IgD-negative memory B cell (primary cell): ENCODE measurements at regions not wholly inside any gene's neighbourhood (a gene's known extent, or its start where the extent isn't known, plus 50 kb on each side); places are given as distances from the start of the nearest gene placed in this dataset.

Experiments used
- H3K27ac Mint-ChIP-seq, 3 donors: one replicate each; pipeline ENCODE4 v1.8.0; 2020 to 2022; ENCODE audit warnings: mild to moderate bottlenecking in 3 of 3, mixed read lengths in 3 of 3, moderate library complexity in 1 of 3
- H3K27me3 Mint-ChIP-seq: one replicate; pipeline ENCODE4 v1.8.0; 2021; ENCODE audit warnings: mixed read lengths
- H3K36me3 Mint-ChIP-seq: one replicate; pipeline ENCODE4 v1.8.0; 2020; ENCODE audit warnings: mild to moderate bottlenecking, mixed read lengths
- H3K4me1 Mint-ChIP-seq, 3 donors: one replicate each; pipeline ENCODE4 v1.8.0; 2020 to 2022; ENCODE audit warnings: mixed read lengths in 3 of 3, mild to moderate bottlenecking in 1 of 3
- H3K4me3 Mint-ChIP-seq, 4 donors: one replicate each; pipeline ENCODE4 v1.8.0; 2020 to 2022; ENCODE audit warnings: mild to moderate bottlenecking in 4 of 4, mixed read lengths in 4 of 4, moderate library complexity in 3 of 4
- H3K9me3 Mint-ChIP-seq, 3 donors: one replicate each; pipeline ENCODE4 v1.8.0; 2020 to 2021; ENCODE audit warnings: mixed read lengths in 3 of 3, mild to moderate bottlenecking in 1 of 3

DNA sequence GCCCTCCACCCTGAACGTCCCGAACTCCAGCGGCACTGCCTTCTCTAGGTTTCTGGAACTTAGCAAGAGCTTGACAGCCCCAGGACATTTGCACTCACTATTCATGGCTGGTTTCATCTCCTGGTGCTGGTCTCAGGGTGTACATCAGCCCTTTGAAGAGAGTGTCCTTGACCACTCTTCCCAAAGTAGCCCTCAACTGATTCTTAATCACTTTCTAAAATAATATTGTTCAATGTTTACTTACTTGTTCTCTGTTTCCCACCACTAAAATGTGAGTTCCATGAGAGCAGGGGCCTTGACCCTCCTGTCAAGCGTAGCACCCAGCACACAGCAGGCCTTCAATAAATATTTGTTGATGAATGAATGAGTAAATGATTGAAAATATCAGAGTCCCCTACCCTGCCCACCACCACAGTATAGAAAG, 262.5 kb downstream of the RHOU start:
- H3K9me3 Mint-ChIP-seq = no peaks in the 10 kb centered on the region
- no peak overlapping the region for H3K27ac Mint-ChIP-seq
- H3K27me3 Mint-ChIP-seq = peaks cover 10% of the 10 kb centered on the region
- no peak overlapping the region for H3K4me3 Mint-ChIP-seq
- H3K36me3 Mint-ChIP-seq = no peaks in the 10 kb centered on the region
- peaks cover 0 to 8% (median 2%) of the 10 kb centered on the region in 3 donors for H3K4me1 Mint-ChIP-seq

DNA sequence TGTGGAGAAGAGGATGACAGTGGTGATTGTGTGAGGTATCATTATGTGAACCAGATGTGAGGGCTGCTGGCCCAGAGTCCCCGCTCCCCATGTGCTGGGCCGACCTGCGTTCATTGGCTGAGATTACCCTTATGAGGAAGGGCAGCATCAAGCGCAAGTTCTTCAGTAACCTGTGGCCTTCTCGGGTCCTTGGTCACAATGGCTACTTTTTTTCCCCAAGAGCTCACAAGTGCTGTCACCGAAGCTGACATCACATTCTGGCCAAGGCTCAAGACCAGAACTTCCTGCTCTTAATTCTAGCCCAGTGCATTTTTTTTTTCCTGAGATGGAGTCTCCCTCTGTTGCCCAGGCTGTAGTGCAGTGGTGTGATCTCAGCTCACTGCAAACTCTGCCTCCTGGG, 262.9 kb downstream of the RHOU start:
- H3K4me3 Mint-ChIP-seq = no peak overlapping the region
- peaks cover 10% of the 10 kb centered on the region for H3K27me3 Mint-ChIP-seq
- peaks cover 0 to 8% (median 2%) of the 10 kb centered on the region in 3 donors for H3K4me1 Mint-ChIP-seq
- no peaks in the 10 kb centered on the region for H3K9me3 Mint-ChIP-seq
- no peaks in the 10 kb centered on the region for H3K36me3 Mint-ChIP-seq
- no peak overlapping the region for H3K27ac Mint-ChIP-seq

GRCh38 chr1:228999446-229000170, 264.3 kb downstream of the RHOU start:
- Mint-ChIP-seq H3K9me3 (no peaks in the 10 kb centered on the region), H3K4me1 (peaks cover 0 to 8% (median 4%) of the 10 kb centered on the region in 3 donors), H3K36me3 (no peaks in the 10 kb centered on the region), H3K4me3 (no peak overlapping the region), H3K27me3 (peaks cover 10% of the 10 kb centered on the region), H3K27ac (peak overlapping the region in 1 of 3 donors; percentile 6)

GRCh38 chr1:229000187-229000586, 264.9 kb downstream of the RHOU start:
- H3K4me3 Mint-ChIP-seq = no peak overlapping the region
- H3K4me1 Mint-ChIP-seq = peaks cover 0 to 8% (median 4%) of the 10 kb centered on the region in 3 donors
- no peaks in the 10 kb centered on the region for H3K9me3 Mint-ChIP-seq
- H3K36me3 Mint-ChIP-seq = no peaks in the 10 kb centered on the region
- H3K27me3 Mint-ChIP-seq = peaks cover 10% of the 10 kb centered on the region
- H3K27ac Mint-ChIP-seq = no peak overlapping the region

- H3K4me3 Mint-ChIP-seq = no peak overlapping the region
- H3K27ac Mint-ChIP-seq = peak overlapping the region in 2 of 3 donors; percentile 1 to 26
- no peaks in the 10 kb centered on the region for H3K9me3 Mint-ChIP-seq
- peaks cover 10% of the 10 kb centered on the region for H3K27me3 Mint-ChIP-seq
- H3K36me3 Mint-ChIP-seq = no peaks in the 10 kb centered on the region
- peaks cover 0 to 8% (median 4%) of the 10 kb centered on the region in 3 donors for H3K4me1 Mint-ChIP-seq
These were observed 266.3 kb downstream of the RHOU start for GRCh38 chr1:229001467-229002011.

- Mint-ChIP-seq H3K27me3 (peaks cover 10% of the 10 kb centered on the region), H3K4me1 (peaks cover 0 to 8% (median 4%) of the 10 kb centered on the region in 3 donors), H3K4me3 (no peak overlapping the region), H3K36me3 (no peaks in the 10 kb centered on the region), H3K9me3 (no peaks in the 10 kb centered on the region), H3K27ac (no peak overlapping the region)
These were observed 266.8 kb downstream of the RHOU start for GRCh38 chr1:229002037-229002436.

GRCh38 chr1:229002451-229002960, 267.2 kb downstream of the RHOU start:
- peaks cover 0 to 8% (median 4%) of the 10 kb centered on the region in 3 donors for H3K4me1 Mint-ChIP-seq
- H3K36me3 Mint-ChIP-seq = no peaks in the 10 kb centered on the region
- H3K4me3 Mint-ChIP-seq = no peak overlapping the region
- H3K27ac Mint-ChIP-seq = no peak overlapping the region
- no peaks in the 10 kb centered on the region for H3K9me3 Mint-ChIP-seq
- peaks cover 10% of the 10 kb centered on the region for H3K27me3 Mint-ChIP-seq

DNA sequence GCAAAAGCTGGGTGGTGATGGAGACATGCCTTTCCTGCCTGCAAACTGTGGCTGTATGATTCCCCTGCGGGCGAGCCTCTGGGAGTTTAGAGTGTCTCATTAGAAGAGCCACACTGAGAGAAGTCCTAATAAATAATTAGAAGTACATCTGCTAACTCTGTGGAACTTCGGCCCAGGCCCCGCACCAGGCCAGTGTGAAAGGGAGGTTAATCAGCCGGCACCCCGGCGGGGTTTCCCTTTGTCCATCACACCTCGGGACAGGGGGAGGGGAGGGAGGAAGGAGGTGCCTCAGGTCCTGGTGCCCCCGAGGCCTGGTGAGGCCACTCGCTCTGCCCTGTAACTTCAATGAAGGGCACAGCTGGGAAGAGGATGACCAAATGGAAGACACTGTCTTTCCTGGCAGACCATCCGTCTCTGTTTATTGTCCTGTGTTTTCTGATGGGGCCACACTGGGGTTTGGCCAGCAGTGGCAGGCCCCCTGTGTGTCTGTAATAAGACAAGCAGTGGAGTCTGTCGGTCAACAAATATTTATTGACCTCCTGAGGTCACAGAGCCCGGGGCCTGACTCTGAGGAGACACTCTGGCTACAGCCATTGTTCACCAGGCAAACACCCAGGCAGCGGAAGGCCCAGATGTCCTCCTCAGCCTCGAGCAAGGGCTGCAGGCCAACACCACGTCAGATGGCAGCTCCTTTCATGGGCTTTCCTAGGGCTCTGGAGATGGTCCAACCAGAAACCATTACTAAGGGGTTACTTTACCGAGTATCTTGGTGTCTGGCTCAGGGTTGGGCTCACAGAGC, 267.5 kb upstream of the RAB4A start:
- no peak overlapping the region for H3K4me3 Mint-ChIP-seq
- H3K36me3 Mint-ChIP-seq = no peaks in the 10 kb centered on the region

GRCh38 chr1:229004066-229004833, 266.7 kb upstream of the RAB4A start:
- Mint-ChIP-seq H3K36me3 (no peaks in the 10 kb centered on the region), H3K4me3 (no peak overlapping the region), H3K27ac (peak overlapping the region in 1 of 3 donors; percentile 31), H3K9me3 (no peaks in the 10 kb centered on the region), H3K27me3 (peaks cover 10% of the 10 kb centered on the region), H3K4me1 (peaks cover 0 to 8% (median 4%) of the 10 kb centered on the region in 3 donors)

More for the DNA sequence above, 267.5 kb upstream of the RAB4A start:
- Mint-ChIP-seq H3K9me3 (no peaks in the 10 kb centered on the region), H3K4me1 (peaks cover 0 to 8% (median 4%) of the 10 kb centered on the region in 3 donors), H3K27ac (no peak overlapping the region), H3K27me3 (peaks cover 12% of the 10 kb centered on the region)

- no peaks in the 10 kb centered on the region for H3K36me3 Mint-ChIP-seq
- peaks cover 0 to 6% (median 4%) of the 10 kb centered on the region in 3 donors for H3K4me1 Mint-ChIP-seq
- no peak overlapping the region for H3K4me3 Mint-ChIP-seq
These were observed 265.8 kb upstream of the RAB4A start for GRCh38 chr1:229005097-229005496.

GRCh38 chr1:229005556-229005955, 265.4 kb upstream of the RAB4A start:
- H3K36me3 Mint-ChIP-seq = no peaks in the 10 kb centered on the region
- H3K27ac Mint-ChIP-seq = no peak overlapping the region
- H3K27me3 Mint-ChIP-seq = peaks cover 8% of the 10 kb centered on the region
- H3K4me3 Mint-ChIP-seq = no peak overlapping the region
- H3K9me3 Mint-ChIP-seq = no peaks in the 10 kb centered on the region
- peaks cover 0 to 6% (median 4%) of the 10 kb centered on the region in 3 donors for H3K4me1 Mint-ChIP-seq

More at GRCh38 chr1:229005097-229005496, 265.8 kb upstream of the RAB4A start:
- peak overlapping the region in 1 of 3 donors; percentile 31 for H3K27ac Mint-ChIP-seq
- peaks cover 10% of the 10 kb centered on the region for H3K27me3 Mint-ChIP-seq
- no peaks in the 10 kb centered on the region for H3K9me3 Mint-ChIP-seq

DNA sequence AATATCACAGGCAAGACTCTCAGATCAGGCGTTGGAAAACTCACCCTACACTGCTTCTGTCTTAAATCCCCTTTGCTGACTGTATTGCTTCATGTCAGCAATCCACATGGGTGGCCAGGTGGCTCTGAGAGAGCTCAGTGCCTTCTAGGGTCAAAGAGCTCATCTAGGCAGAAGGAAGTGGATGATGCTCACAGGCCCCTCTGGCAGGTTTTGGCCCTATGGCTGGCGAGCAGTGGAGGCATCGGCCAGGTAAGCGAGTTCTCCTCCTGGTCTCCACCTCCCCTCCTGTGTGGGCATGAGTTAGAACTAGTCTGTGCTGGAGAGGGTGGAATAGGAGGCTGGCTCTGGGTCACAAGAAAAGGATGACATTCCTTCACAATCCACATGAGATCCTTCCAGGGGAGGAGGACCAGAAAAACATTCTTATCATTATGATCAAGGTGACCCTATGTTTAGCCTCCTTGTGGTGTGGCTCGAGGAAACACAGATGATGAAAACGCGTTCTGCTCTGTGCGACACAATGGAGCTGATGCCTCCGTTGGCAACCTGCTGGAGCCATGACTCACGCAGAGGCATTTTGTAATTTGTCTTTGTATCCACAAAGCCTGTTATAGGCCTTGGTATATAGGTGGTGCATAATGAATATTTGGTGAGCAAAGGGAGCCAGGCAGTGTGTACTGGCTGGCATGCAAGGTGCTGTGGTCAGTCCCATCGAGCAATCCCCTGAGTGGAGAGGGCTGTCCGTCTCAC, 264.6 kb upstream of the RAB4A start:
- no peaks in the 10 kb centered on the region for H3K9me3 Mint-ChIP-seq
- peaks cover 0 to 5% (median 4%) of the 10 kb centered on the region in 3 donors for H3K4me1 Mint-ChIP-seq
- H3K27ac Mint-ChIP-seq = no peak overlapping the region
- H3K27me3 Mint-ChIP-seq = peaks cover 4% of the 10 kb centered on the region
- H3K36me3 Mint-ChIP-seq = no peaks in the 10 kb centered on the region
- no peak overlapping the region for H3K4me3 Mint-ChIP-seq

- H3K27ac Mint-ChIP-seq = no peak overlapping the region
- H3K27me3 Mint-ChIP-seq = peaks cover 4% of the 10 kb centered on the region
- H3K36me3 Mint-ChIP-seq = no peaks in the 10 kb centered on the region
- H3K9me3 Mint-ChIP-seq = no peaks in the 10 kb centered on the region
- H3K4me1 Mint-ChIP-seq = peaks cover 0 to 2% (median 2%) of the 10 kb centered on the region in 3 donors
- no peak overlapping the region for H3K4me3 Mint-ChIP-seq
These were observed 263.7 kb upstream of the RAB4A start for GRCh38 chr1:229007167-229007566.

GRCh38 chr1:229007701-229008100, 263.2 kb upstream of the RAB4A start:
- peaks cover 0 to 2% (median 0%) of the 10 kb centered on the region in 3 donors for H3K4me1 Mint-ChIP-seq
- no peak overlapping the region for H3K27ac Mint-ChIP-seq
- peaks cover 4% of the 10 kb centered on the region for H3K27me3 Mint-ChIP-seq
- no peak overlapping the region for H3K4me3 Mint-ChIP-seq
- H3K9me3 Mint-ChIP-seq = no peaks in the 10 kb centered on the region
- H3K36me3 Mint-ChIP-seq = no peaks in the 10 kb centered on the region
